WTC11 (cell line): ENCODE measurements at regions not wholly inside any gene's neighbourhood (a gene's known extent, or its start where the extent isn't known, plus 50 kb on each side); places are given as distances from the start of the nearest gene placed in this dataset.

Source experiments
- ATAC-seq: fragments of 200-7000 bp; cut with Tn5 transposase; 2 replicates; pipeline ENCODE4 v1.10.0; 2021; ENCODE audit warnings: mild to moderate bottlenecking, moderate library complexity
- CTCF ChIA-PET: fragments of 300-600 bp; sonication (Branson Sonifier 250); formaldehyde crosslinking; loops from one replicate; lab custom pipeline; 2021; ENCODE audit warnings: antibody characterized with exemption; lab: Charles Lee
- POLR2A ChIA-PET: fragments of 350-600 bp; sonication (Branson Sonifier 250); formaldehyde crosslinking; loops from one replicate; lab custom pipeline; 2021; ENCODE audit warnings: antibody characterized with exemption; lab: Charles Lee
- DNase-seq: peaks from one replicate; pipeline ENCODE4 v3.0.0; 2021; ENCODE audit warnings: low spot score
- H3K27ac Mint-ChIP-seq: 2 replicates; pipeline ENCODE4 v1.8.0; 2021; ENCODE audit warnings: mixed read lengths
- H3K27me3 Mint-ChIP-seq: 2 replicates; pipeline ENCODE4 v1.8.0; 2021; ENCODE audit warnings: low read depth, mild to moderate bottlenecking, moderate library complexity, mixed read lengths
- H3K36me3 Mint-ChIP-seq: 2 replicates; pipeline ENCODE4 v1.8.0; 2021; ENCODE audit warnings: mixed read lengths
- H3K4me1 Mint-ChIP-seq: 2 replicates; pipeline ENCODE4 v1.8.0; 2022; ENCODE audit warnings: mixed read lengths
- H3K4me3 Mint-ChIP-seq: 2 replicates; pipeline ENCODE4 v1.8.0; 2021; ENCODE audit warnings: mild to moderate bottlenecking, moderate library complexity, mixed read lengths
- H3K9me3 Mint-ChIP-seq: 2 replicates; pipeline ENCODE4 v1.8.0; 2021; ENCODE audit warnings: mixed read lengths
- CBFB ChIP-seq: sonication (generic); formaldehyde crosslinking; IDR thresholded peaks from 2 replicates; pipeline ENCODE4 v1.8.1; 2022; ENCODE audit warnings: mild to moderate bottlenecking, low read depth, missing genetic modification reagents
- ELF4 ChIP-seq: sonication (generic); formaldehyde crosslinking; IDR thresholded peaks from 2 replicates; pipeline ENCODE4 v1.8.1; 2022; ENCODE audit warnings: low read depth, mild to moderate bottlenecking, moderate library complexity, missing genetic modification reagents
- ESRRA ChIP-seq: sonication (generic); formaldehyde crosslinking; IDR thresholded peaks from 2 replicates; pipeline ENCODE4 v1.8.1; 2022; ENCODE audit warnings: mild to moderate bottlenecking, missing genetic modification reagents, borderline replicate concordance
- ETV6 ChIP-seq: sonication (generic); formaldehyde crosslinking; IDR thresholded peaks from 2 replicates; pipeline ENCODE4 v1.8.1; 2022; ENCODE audit warnings: mild to moderate bottlenecking, missing genetic modification reagents
- FOXK1 ChIP-seq: sonication (generic); formaldehyde crosslinking; IDR thresholded peaks from 2 replicates; pipeline ENCODE4 v1.8.0; 2022; ENCODE audit warnings: mild to moderate bottlenecking, moderate library complexity, missing genetic modification reagents
- GRHL2 ChIP-seq: fragments of 250-450 bp; sonication (Bioruptor Pico); IDR thresholded peaks from 2 replicates; pipeline ENCODE4 v1.8.0; 2022; ENCODE audit warnings: mild to moderate bottlenecking, moderate library complexity; ENCODE audit not compliant: insufficient replicate concordance, severe bottlenecking
- MYBL2 ChIP-seq: sonication (generic); formaldehyde crosslinking; IDR thresholded peaks from 2 replicates; pipeline ENCODE4 v1.8.1; 2023; ENCODE audit warnings: mild to moderate bottlenecking, moderate library complexity, missing genetic modification reagents
- NFATC4 ChIP-seq: fragments of 250-450 bp; sonication (Bioruptor Pico); IDR thresholded peaks from 2 replicates; pipeline ENCODE4 v1.9.0; 2021; ENCODE audit warnings: mild to moderate bottlenecking
- NFE2L1 ChIP-seq: sonication (generic); formaldehyde crosslinking; IDR thresholded peaks from 2 replicates; pipeline ENCODE4 v1.8.1; 2023; ENCODE audit warnings: missing genetic modification reagents
- NR2C2 ChIP-seq: sonication (generic); formaldehyde crosslinking; IDR thresholded peaks from 2 replicates; pipeline ENCODE4 v1.8.0; 2022; ENCODE audit warnings: mild to moderate bottlenecking, missing genetic modification reagents
- NR3C1 ChIP-seq: sonication (generic); formaldehyde crosslinking; conservative IDR thresholded peaks from 2 replicates; pipeline ENCODE4 v1.8.1; 2023; ENCODE audit warnings: low read depth, mild to moderate bottlenecking, missing genetic modification reagents
- RORB ChIP-seq: fragments of 250-450 bp; sonication (Bioruptor Pico); IDR thresholded peaks from 2 replicates; pipeline ENCODE4 v1.9.0; 2021; ENCODE audit warnings: mild to moderate bottlenecking
- SMAD3 ChIP-seq: sonication (generic); formaldehyde crosslinking; IDR thresholded peaks from 2 replicates; pipeline ENCODE4 v1.8.0; 2022; ENCODE audit warnings: missing genetic modification reagents, mild to moderate bottlenecking, borderline replicate concordance
- ZNF138 ChIP-seq: sonication (generic); formaldehyde crosslinking; conservative IDR thresholded peaks from 2 replicates; pipeline ENCODE4 v1.8.1; 2022; ENCODE audit warnings: mild to moderate bottlenecking, moderate library complexity, missing genetic modification reagents
- ZNF263 ChIP-seq: sonication (generic); formaldehyde crosslinking; IDR thresholded peaks from 2 replicates; pipeline ENCODE4 v1.8.1; 2022; ENCODE audit warnings: low read depth, mild to moderate bottlenecking, moderate library complexity, missing genetic modification reagents
- ZNF396 ChIP-seq: fragments of 250-450 bp; sonication (Bioruptor Pico); IDR thresholded peaks from 2 replicates; pipeline ENCODE4 v1.8.0; 2021; ENCODE audit warnings: mild to moderate bottlenecking, moderate library complexity, borderline replicate concordance
- TF ChIP-seq, protein P1 (sequence below): sonication (generic); formaldehyde crosslinking; IDR thresholded peaks from 2 replicates; pipeline ENCODE4 v1.8.0; 2023; ENCODE audit warnings: mild to moderate bottlenecking, missing genetic modification reagents
- TF ChIP-seq, protein P2 (sequence below): sonication (generic); formaldehyde crosslinking; IDR thresholded peaks from 2 replicates; pipeline ENCODE4 v1.8.1; 2022; ENCODE audit warnings: mild to moderate bottlenecking, moderate library complexity, missing genetic modification reagents
- TF ChIP-seq, protein P3 (sequence below): sonication (generic); formaldehyde crosslinking; IDR thresholded peaks from 2 replicates; pipeline ENCODE4 v1.8.1; 2022; ENCODE audit warnings: low read depth, mild to moderate bottlenecking, moderate library complexity, missing genetic modification reagents, borderline replicate concordance
- TF ChIP-seq, protein P4 (sequence below): sonication (generic); formaldehyde crosslinking; IDR thresholded peaks from 2 replicates; pipeline ENCODE4 v1.8.0; 2022; ENCODE audit warnings: mild to moderate bottlenecking, missing genetic modification reagents
- TF ChIP-seq, protein P5 (sequence below): fragments of 250-450 bp; sonication (Bioruptor Pico); IDR thresholded peaks from 2 replicates; pipeline ENCODE4 v1.8.0; 2021; ENCODE audit warnings: mild to moderate bottlenecking
- TF ChIP-seq, protein P6 (sequence below): fragments of 200-600 bp; IDR thresholded peaks from 2 replicates; pipeline ENCODE4 v1.8.0; 2022; ENCODE audit warnings: antibody characterized with exemption
- TF ChIP-seq, protein P7 (sequence below): sonication (generic); formaldehyde crosslinking; IDR thresholded peaks from 2 replicates; pipeline ENCODE4 v1.8.0; 2023; ENCODE audit warnings: missing genetic modification reagents, mild to moderate bottlenecking, borderline replicate concordance

DNA sequence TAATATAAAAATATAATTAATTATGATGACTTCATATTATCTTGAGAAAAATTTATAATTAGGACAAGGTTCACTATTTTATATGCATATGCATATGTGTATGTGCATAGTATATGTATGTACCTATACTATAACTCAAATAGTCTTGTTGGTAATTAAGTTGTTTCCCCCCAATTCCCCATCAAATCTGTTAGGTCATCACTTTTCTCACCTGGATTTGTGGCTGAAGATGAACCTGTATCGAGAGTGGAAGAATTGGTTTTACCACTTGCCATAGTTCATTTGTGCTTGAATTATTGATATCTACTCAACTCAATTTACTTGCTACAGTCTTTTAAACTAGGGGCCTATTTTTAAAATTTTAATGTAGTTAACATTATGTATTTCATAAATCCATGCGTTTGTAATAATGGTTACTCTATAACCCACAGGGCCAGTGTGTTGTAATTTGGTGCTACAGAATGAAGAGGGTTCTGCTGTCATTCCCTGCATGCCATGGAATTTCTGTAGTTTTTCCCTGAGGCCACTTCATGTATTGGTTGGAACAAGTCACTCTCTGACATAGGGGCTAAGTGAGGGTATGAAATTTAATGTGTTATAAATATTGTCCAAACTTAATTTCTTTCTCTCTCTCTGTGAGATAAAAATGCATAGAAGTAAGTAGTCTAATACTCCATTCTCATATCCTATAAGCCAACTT, 74.9 kb downstream of the TAF11L14 start:
- Mint-ChIP-seq H3K36me3 (no peaks in the 10 kb centered on the region), H3K4me1 (no peaks in the 10 kb centered on the region), H3K27ac (no peak overlapping the region), H3K9me3 (peaks cover 13% of the 10 kb centered on the region), H3K27me3 (no peaks in the 10 kb centered on the region), H3K4me3 (no peak overlapping the region)
- no peak for ATAC-seq
- TF ChIP-seq, protein P1, sequence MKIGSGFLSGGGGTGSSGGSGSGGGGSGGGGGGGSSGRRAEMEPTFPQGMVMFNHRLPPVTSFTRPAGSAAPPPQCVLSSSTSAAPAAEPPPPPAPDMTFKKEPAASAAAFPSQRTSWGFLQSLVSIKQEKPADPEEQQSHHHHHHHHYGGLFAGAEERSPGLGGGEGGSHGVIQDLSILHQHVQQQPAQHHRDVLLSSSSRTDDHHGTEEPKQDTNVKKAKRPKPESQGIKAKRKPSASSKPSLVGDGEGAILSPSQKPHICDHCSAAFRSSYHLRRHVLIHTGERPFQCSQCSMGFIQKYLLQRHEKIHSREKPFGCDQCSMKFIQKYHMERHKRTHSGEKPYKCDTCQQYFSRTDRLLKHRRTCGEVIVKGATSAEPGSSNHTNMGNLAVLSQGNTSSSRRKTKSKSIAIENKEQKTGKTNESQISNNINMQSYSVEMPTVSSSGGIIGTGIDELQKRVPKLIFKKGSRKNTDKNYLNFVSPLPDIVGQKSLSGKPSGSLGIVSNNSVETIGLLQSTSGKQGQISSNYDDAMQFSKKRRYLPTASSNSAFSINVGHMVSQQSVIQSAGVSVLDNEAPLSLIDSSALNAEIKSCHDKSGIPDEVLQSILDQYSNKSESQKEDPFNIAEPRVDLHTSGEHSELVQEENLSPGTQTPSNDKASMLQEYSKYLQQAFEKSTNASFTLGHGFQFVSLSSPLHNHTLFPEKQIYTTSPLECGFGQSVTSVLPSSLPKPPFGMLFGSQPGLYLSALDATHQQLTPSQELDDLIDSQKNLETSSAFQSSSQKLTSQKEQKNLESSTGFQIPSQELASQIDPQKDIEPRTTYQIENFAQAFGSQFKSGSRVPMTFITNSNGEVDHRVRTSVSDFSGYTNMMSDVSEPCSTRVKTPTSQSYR (CRISPR knock-in tag) = no peak
- TF ChIP-seq ESRRA (CRISPR knock-in tag) (no peak), ZNF263 (CRISPR knock-in tag) (no peak), NFE2L1 (CRISPR knock-in tag) (no peak), CBFB (CRISPR knock-in tag) (no peak), RORB (CRISPR knock-in tag) (no peak), ELF4 (CRISPR knock-in tag) (no peak), NR3C1 (no peak), NR2C2 (no peak), ETV6 (CRISPR knock-in tag) (no peak), MYBL2 (CRISPR knock-in tag) (no peak), SMAD3 (CRISPR knock-in tag) (no peak), ZNF138 (CRISPR knock-in tag) (no peak), NFATC4 (CRISPR knock-in tag) (no peak)
- TF ChIP-seq, protein P2, sequence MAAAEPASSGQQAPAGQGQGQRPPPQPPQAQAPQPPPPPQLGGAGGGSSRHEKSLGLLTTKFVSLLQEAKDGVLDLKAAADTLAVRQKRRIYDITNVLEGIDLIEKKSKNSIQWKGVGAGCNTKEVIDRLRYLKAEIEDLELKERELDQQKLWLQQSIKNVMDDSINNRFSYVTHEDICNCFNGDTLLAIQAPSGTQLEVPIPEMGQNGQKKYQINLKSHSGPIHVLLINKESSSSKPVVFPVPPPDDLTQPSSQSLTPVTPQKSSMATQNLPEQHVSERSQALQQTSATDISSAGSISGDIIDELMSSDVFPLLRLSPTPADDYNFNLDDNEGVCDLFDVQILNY = no peak
- TF ChIP-seq, protein P3, sequence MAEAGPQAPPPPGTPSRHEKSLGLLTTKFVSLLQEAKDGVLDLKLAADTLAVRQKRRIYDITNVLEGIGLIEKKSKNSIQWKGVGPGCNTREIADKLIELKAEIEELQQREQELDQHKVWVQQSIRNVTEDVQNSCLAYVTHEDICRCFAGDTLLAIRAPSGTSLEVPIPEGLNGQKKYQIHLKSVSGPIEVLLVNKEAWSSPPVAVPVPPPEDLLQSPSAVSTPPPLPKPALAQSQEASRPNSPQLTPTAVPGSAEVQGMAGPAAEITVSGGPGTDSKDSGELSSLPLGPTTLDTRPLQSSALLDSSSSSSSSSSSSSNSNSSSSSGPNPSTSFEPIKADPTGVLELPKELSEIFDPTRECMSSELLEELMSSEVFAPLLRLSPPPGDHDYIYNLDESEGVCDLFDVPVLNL (CRISPR knock-in tag) = no peak
- TF ChIP-seq, protein P4, sequence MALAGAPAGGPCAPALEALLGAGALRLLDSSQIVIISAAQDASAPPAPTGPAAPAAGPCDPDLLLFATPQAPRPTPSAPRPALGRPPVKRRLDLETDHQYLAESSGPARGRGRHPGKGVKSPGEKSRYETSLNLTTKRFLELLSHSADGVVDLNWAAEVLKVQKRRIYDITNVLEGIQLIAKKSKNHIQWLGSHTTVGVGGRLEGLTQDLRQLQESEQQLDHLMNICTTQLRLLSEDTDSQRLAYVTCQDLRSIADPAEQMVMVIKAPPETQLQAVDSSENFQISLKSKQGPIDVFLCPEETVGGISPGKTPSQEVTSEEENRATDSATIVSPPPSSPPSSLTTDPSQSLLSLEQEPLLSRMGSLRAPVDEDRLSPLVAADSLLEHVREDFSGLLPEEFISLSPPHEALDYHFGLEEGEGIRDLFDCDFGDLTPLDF = no peak
- TF ChIP-seq, protein P5, sequence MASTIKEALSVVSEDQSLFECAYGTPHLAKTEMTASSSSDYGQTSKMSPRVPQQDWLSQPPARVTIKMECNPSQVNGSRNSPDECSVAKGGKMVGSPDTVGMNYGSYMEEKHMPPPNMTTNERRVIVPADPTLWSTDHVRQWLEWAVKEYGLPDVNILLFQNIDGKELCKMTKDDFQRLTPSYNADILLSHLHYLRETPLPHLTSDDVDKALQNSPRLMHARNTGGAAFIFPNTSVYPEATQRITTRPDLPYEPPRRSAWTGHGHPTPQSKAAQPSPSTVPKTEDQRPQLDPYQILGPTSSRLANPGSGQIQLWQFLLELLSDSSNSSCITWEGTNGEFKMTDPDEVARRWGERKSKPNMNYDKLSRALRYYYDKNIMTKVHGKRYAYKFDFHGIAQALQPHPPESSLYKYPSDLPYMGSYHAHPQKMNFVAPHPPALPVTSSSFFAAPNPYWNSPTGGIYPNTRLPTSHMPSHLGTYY (CRISPR knock-in tag) = no peak
- ChIA-PET CTCF (no interaction called here), POLR2A (no interaction called here)
- no peak for DNase-seq

DNA sequence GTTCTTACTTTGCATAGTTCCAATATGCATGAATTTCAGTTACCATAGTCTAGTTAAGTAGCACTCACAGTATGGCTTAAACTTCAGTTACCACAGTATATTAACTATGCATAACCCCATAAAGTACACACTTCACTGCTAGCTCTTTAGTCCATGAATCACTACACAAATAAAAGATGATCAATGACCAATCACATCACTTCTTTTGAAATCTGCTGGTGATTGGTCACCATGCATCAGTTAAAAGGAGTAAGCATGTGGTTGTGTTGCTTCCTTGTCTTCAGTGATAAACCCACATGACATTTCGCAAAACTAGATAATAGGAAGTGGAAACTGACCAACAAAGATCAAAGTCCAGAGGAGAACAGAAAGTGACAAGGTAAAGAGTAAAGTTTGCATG, 79.0 kb downstream of the TAF11L14 start:
- no peak for ATAC-seq
- peaks cover 18% of the 10 kb centered on the region for H3K9me3 Mint-ChIP-seq
- H3K27ac Mint-ChIP-seq = no peak overlapping the region
- H3K4me3 Mint-ChIP-seq = no peak overlapping the region
- POLR2A ChIA-PET = no interaction called here
- peaks cover 4% of the 10 kb centered on the region; the same call in 1 of the 2 replicates for H3K36me3 Mint-ChIP-seq
- H3K27me3 Mint-ChIP-seq = no peaks in the 10 kb centered on the region
- no peak for DNase-seq
- CTCF ChIA-PET = no interaction called here
- no peaks in the 10 kb centered on the region for H3K4me1 Mint-ChIP-seq
- TF ChIP-seq FOXK1 (CRISPR knock-in tag) = no peak
- no peak for TF ChIP-seq ZNF396
- TF ChIP-seq GRHL2 = no peak
- TF ChIP-seq, protein P6, sequence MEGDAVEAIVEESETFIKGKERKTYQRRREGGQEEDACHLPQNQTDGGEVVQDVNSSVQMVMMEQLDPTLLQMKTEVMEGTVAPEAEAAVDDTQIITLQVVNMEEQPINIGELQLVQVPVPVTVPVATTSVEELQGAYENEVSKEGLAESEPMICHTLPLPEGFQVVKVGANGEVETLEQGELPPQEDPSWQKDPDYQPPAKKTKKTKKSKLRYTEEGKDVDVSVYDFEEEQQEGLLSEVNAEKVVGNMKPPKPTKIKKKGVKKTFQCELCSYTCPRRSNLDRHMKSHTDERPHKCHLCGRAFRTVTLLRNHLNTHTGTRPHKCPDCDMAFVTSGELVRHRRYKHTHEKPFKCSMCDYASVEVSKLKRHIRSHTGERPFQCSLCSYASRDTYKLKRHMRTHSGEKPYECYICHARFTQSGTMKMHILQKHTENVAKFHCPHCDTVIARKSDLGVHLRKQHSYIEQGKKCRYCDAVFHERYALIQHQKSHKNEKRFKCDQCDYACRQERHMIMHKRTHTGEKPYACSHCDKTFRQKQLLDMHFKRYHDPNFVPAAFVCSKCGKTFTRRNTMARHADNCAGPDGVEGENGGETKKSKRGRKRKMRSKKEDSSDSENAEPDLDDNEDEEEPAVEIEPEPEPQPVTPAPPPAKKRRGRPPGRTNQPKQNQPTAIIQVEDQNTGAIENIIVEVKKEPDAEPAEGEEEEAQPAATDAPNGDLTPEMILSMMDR = no peak
- TF ChIP-seq, protein P7, sequence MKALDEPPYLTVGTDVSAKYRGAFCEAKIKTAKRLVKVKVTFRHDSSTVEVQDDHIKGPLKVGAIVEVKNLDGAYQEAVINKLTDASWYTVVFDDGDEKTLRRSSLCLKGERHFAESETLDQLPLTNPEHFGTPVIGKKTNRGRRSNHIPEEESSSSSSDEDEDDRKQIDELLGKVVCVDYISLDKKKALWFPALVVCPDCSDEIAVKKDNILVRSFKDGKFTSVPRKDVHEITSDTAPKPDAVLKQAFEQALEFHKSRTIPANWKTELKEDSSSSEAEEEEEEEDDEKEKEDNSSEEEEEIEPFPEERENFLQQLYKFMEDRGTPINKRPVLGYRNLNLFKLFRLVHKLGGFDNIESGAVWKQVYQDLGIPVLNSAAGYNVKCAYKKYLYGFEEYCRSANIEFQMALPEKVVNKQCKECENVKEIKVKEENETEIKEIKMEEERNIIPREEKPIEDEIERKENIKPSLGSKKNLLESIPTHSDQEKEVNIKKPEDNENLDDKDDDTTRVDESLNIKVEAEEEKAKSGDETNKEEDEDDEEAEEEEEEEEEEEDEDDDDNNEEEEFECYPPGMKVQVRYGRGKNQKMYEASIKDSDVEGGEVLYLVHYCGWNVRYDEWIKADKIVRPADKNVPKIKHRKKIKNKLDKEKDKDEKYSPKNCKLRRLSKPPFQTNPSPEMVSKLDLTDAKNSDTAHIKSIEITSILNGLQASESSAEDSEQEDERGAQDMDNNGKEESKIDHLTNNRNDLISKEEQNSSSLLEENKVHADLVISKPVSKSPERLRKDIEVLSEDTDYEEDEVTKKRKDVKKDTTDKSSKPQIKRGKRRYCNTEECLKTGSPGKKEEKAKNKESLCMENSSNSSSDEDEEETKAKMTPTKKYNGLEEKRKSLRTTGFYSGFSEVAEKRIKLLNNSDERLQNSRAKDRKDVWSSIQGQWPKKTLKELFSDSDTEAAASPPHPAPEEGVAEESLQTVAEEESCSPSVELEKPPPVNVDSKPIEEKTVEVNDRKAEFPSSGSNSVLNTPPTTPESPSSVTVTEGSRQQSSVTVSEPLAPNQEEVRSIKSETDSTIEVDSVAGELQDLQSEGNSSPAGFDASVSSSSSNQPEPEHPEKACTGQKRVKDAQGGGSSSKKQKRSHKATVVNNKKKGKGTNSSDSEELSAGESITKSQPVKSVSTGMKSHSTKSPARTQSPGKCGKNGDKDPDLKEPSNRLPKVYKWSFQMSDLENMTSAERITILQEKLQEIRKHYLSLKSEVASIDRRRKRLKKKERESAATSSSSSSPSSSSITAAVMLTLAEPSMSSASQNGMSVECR = no peak
